ENCODE measurements at regions not wholly inside any gene's neighbourhood (a gene's known extent, or its start where the extent isn't known, plus 50 kb on each side); places are given as distances from the start of the nearest gene placed in this dataset.

DNA sequence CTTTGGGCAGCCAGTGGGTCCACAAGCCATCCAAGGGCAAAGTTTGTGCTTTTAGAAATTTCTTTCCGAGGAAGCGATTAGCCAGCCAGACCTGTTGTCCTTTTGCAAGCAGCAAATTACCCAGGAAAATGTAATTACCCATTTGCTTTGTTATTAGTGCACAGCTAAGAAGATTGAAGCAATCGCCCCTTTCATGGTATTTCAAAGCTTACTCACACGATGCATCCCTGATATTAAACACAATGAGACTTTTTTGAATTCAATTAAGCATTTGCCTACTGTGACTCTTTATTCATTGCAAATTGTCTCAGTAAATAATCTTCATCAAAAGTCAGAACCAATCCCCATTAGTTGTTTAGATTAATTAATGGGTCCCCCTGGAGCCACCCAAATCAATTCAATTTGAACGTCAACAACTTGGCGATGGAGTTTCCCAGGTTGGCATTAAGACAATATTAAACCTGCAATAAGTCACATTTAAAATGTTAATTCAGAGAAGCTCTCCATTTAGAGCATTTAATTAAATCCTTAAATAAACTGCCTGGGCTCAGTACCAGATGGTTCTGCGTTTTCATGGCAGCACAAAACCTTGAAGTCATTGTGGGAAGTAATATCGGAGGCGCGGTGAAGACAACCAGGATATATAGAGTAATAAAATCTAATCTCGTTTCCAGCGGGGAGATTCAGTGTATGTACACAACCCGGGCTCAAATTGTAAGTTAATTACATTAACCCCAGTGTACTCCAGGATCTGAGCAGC, 366.2 kb upstream of the TNRC6C start:
- no peak for DNase-seq

DNA sequence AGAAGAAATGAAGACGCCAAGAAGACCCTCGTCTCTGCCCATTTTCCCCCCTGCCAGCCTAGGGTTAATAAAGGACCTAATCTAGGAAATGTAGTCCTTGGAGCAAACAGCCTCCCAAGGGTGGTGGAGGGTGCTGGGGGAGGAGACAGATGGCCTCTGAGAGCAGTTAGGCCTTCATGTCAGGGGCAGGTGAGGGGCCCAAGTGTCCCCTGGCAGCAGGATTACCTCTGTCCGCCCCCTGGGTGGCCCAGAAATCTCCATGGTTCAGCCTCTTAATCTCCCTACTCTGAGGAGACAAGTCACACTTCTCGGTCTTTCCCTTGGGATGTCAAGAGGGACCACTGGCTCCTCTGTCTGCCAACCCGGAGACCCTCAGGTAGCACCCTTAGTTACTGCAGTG, 365.4 kb upstream of the TNRC6C start:
- no peak for DNase-seq

DNA sequence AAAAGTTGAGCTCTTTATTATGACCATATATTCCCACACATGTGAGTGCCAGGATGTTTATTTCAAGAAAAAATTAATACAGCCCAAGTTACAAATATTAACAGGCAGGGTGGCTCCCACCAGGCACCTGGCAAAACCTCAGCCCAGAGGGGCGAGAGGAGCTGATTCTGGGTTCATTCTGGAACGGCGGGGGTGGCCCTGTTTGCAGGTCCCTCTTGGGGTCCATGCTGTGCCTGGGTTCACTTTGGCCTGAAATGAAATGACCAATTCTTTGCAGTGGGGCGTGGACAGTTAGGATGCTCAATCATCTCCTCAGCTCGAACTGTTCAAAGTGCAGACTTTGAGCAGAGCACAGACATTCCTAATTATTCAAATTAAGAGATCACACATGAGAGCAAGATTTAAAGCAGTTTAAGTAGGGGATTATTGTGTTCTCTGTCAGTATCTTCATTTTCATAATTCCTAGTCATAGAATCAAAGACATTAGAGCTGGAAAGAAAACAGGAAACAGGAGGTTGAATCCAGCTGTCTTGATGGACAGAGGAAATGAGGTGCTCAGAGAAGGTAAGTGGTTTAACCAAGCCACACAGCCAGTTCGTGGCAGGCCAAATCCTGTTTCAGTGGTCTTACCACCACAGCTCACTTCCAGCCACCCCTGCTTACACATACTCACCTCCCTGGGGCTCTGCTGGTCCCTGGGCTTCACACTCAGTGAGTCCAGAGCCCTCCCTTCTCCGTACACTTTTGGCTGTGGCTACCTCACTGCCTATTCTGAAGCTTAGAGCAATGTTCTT, 363.9 kb upstream of the TNRC6C start:
- DNase-seq, result no peak

DNA sequence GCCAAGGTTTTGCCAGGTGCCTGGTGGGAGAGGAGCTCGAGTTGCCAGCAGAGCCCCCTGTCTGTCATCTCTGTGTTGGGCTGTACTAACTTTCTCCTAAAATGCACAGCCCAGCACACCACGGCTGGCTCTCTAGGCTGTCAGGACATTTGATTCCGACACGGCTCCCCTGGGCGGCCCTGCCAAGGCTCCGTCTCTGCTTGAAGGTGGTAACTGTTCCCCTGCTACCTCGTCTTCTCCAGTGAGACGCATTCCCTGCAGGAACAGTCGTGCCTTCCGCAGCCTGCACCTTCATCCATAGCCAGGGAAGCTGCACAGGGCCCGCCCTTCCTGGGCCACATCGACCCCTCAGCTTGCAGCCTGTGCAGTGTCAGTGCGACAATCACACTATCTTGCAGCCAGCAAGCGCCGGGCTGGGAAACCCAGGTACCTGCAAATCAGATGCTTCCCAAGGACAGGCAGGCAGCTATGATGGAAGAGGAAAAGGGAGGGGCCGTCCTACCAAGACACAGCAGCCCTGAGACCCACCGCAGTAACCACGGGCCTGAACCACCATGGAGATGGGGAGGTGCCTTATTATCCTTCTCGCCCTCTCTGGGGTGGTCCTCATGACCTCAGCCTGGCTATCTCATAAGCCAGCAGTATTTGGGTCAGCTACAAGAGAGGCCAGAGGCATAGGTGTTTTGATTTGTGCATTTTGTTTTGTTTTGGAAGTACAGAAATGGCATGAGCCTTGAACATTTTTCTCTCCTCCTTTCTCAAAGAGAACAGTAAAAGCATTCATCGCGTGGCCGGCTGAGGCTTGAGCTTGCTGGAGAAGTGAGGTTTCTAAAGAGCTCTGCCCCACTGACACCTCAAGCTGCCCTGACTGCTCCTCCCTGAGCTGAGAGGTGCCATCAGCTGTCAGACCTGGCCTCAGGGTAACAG, 361.7 kb upstream of the TNRC6C start:
- no peak for DNase-seq

DNA sequence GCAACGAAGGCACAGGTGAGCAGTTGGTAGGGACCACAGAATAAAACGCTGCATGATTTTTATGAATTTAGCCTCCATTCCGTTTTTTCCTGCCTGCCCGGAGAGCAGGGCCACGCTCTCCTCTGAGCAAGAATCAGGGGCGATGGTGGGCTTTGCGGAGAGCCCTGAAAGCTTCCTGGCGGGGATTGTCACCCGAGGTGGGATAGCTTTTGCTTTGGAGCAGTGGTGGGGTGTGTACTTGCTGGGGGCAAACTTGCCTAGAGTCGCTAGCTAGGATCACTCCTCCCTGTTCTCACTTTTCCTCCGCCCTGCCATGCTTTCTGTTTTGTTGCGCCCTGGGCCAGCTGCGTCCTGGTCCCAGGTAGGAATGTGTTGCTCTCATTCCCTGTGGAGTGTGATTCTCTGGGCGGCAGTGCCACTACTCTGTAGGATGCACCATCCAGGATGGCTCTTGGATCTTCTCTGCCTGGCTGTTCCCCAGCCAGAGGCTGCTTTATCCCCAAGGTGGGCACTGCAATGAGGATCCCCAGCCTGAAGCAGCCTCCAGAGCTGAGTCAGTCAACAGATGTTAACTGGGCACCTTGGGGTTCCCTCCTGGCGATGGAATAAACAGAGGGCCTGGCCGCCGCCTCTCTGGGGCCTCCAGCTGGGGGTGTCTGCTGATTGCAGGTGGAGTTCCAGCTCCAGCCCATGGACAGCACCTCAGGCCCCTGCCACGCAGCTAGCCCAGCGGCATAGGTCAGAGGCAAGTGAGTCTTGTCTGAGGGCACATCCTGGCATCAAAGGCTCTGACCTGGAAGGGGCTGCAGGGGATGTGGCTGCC, 360.9 kb upstream of the TNRC6C start:
- no peak for DNase-seq

DNA sequence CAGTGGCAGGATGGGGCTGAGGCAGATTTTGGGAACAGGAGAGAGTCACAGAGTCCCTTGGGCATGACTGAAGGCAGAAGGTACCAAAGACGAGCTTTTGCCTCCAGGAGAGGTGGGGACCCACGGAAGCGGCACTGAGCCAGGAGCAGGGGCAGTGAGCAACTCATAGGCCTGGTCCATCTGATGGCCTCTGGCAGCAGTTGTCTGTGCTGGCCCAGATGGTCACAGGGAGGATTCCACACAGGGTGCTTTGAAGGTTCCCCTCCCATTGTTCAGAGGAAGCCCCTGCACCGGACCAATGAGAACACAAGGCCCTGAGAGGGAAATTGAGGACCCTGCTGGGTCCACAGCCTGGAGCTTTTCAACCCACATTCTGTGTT, 360.3 kb upstream of the TNRC6C start:
- DNase-seq, result no peak

DNA sequence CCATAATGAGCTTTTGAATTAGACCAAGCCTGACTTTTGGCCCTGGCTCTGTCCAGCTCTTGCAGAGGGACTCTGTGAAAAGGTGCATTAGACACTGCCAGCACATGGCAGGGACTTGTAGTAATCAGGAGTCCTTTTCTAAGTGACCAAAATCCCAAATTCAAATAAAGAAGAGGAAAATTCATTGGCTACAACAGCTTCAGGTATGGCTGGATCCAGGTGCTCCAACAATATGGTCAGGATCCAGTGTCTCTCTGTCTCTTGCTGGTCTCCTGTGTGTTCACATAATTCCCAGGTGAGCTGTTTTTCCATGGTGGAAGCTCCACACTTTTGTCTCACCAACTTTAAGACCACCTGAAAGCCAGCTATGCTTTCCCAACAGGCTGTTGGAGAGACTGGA, 358.8 kb upstream of the TNRC6C start:
- DNase-seq, result no peak

DNA sequence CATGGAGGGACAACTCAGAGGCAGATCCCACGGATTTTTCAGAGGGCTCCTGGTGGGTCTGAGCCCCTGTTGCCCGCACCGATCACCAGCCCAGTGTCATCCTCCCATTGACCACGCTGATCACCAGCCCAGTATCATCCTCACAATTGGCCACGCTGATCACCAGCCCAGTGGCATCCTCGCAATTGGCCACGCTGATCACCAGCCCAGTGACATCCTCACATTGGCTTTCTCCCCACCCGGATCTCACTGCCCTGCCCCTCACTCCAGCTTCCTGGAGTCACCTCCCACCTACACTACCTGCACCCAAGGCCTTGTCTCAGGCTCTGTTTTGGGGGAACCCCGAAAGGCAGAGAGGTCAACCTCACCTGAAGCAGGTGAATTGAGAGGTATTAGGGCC, 358.2 kb upstream of the TNRC6C start:
- DNase-seq, result no peak

DNA sequence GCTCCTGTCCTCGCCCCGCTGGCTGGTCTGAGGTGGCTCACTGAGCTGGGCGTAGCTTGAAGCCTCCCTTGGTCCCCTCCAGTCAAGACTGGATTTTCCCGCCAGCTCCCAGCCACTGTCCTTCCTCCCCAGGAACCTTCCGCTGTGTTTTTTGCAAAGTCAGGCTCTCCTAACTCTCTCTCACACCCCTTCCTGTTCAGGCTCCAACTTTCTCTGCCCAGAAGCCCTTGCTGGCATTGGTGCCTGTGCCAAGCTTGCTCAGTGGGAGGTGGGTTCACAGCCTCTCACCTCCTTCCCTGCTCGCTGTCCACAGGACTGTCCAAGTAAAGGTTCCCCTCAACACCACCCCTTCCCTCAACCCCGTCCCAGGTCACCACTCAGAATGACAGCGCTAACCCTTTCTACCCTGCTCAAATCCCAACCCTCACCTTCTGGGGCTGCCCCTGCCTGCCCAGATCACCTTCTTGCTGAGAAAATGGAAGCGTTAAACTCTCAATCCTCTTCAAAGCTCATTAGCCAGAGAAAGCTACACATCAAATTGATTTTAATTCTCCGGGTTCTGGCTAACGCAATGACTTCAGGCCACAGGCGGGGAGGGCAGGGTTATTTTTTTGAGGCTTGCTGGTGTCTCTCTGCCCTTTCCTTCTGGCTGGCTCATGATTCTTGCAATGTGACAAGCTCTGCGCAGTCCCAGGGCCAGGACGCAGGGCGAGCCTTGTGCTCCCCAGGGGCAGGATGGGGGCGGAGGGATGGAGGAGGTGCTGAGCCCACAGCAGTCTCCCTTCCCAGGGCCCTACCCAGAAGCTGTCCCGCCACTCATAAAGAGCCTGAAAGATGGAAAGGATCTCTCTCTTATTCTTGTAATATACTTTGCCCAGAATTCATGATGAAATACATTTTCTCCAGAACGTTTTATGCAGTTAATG, 357.2 kb upstream of the TNRC6C start:
- no peak for DNase-seq

DNA sequence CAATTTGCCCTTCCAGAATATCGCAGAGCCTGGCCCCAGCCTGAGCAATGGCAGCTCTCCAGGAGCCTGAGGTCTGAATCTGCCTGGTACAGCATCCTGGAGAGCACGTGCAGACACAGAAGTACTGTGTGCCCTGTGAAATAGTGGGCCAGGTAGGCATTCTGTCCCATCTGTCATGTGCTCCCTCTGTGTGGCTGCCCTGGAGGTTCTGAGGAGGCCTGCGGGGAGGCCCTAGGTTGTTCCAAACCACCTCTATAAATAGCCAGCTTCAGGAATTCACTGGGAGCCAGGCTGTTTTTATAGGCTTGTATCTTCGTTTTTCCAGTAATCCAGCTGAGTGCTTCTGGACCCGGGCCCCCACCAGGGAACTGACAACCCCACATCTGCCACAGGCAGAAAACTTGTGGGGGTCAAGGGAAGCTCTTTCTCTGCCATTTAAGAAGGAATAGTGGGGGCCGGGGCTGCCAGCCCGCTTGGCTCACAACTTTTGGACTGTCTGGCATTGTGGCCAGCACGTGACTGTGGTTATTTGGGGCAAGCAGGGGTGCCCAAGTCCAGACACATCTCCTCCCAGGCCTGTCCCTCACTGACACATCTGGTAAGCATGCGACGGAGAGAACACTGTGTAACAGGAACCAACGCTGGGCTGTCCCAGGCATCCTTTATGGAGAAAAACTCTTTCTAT, 356.3 kb upstream of the TNRC6C start:
- peak; percentile 35 for DNase-seq

DNA sequence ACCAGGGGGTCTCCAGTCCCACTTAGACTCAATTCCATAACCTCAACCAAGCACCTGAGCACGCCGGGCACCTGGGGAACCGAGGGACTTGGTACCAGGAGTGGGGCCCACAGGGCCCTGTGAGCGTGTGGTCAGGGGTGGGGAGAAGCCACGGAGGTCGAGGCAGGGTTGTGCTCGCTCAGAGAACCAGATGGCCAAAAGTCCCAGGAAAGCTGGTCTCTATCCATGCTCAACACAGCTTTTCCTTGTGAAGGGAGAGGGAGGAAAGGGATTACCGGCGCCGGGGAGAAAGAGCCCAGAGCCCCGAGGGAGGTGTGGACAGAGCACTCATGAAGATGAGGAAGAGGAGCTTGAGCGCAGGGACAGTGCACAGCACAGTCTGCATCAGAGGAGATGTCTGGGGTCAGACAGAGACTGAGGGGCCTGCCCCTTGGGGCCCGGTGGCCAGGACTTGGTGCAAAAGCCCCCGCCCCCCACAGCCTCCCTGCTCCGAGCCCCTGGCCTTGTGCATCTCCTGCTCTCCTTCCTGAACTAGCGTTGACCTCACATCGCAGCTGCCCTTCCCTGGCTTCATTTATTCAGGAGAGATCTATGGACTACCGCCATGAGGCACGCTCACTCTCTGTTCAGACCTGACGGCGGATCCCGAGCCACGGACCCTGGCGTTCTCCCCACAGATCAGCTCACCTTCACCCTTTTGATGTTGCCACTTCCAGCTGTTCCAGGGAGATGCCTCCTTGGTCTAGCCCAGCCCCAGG, 355.4 kb upstream of the TNRC6C start:
- no peak for DNase-seq

DNA sequence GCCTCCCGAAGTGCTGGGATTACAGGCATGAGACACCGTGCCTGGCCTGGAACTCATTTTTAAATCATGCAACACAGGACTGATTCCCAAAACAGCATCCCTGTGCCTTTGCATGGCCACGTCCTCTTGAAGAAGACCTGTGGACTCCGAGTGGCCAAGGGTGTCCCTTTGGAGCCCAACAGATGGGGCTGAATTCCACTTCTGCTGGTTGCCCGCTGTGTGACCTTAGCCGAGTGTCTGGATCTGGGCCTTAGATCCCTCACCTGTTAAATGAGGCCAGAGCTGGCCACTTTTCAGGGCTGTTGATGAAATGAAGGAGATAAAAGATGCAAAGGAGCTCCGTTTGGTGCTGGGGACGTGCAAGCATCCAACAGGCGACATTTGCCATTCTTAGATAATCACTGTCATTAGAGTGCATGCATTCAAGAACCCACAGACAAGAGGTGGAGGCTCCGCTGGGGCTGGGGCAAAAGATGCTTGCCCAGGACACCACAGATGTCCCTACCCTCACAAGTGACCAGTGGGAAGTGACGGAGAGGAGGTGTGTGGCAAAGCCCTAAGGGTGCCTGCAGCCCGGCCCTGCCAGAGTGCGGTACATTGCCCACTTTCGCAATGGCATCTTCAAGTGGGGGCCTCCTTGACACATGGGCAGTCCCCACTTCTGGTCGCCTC, 354.1 kb upstream of the TNRC6C start:
- DNase-seq, result no peak

DNA sequence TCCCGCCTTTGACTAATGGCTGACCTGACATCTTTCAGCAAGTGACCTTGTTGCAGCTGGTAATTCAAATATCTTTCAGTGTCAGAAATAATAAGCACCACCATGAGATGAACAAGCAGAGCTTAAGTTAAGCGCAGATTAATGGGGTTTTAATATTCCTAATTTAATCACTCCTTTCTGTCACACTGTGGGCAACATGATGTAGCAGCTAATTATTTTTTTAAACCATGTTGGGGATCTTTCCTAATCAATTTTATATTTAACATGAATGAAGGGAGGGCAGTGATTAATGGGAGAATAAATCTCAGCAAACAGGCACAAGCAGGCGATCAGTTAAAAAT, 353.6 kb upstream of the TNRC6C start:
- no peak for DNase-seq

DNA sequence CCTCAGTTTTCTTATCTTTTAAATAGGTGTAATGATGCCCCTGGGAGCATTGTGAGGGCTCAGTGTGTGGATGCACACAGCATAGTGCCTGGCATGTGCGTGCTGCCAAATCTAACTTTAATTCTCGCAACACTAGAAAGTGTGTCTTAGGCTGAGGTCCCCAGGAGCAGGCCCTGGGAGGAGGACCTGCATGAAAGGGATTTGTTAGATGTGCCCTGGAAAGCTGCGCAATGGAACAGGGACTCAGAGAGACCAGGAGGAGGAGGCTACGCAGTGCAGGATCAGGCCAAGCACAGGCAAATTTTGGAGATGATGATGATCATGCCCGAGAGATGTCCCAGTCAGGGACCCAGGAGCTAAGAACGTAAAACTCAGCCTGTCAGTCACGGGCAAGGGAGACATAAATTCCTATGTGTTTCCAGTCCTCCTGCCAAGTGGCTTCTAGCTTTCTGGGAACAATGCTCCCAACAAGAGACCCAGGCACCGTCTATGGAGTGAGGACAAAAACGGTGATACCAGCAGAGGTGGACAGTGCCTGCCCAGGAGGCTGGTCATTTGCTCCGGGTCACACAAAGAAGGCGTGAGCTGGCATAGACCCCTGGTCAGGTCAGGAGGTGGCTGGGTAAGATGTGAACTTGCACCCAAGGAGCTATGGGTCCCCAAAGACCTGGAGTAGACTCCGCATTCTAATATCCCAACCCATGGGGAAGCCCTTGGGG, 352.2 kb upstream of the TNRC6C start:
- no peak for DNase-seq

DNA sequence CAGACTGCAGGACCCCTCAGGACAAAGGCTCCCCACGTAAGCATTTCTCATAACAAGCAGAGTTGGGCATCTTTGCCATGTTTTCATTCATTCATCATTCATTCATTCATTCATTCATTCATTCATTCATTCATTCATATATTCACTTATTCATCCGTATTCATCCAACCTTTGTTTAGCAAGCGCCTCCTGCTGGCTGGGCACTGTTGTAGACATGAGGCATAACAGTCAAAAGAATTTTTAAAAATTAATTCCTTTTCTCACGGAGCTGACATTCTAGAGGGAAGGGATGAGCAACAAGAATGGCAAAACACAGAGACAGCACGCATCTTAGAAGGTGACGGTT, 351.7 kb upstream of the TNRC6C start:
- DNase-seq, result no peak

DNA sequence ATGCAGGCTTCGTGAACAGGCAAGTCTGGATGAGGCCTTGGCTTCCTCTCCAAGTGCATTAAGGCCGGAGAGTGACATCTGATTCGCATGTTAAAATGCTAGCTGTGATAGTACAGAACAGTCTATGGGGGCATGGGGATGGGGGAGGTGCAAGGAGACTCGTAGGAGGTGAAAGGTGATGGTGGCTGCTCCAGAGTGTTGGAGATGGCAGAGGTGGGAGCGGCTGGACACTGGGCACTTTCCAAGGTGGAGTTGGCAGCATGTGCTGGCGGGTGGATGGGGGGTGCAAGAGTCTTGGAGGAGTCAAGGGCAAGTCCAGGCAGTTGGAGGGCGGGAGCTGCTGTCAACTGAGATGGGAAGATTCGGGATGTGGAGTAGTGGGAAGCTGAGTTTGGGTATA, 350.9 kb upstream of the TNRC6C start:
- no peak for DNase-seq

DNA sequence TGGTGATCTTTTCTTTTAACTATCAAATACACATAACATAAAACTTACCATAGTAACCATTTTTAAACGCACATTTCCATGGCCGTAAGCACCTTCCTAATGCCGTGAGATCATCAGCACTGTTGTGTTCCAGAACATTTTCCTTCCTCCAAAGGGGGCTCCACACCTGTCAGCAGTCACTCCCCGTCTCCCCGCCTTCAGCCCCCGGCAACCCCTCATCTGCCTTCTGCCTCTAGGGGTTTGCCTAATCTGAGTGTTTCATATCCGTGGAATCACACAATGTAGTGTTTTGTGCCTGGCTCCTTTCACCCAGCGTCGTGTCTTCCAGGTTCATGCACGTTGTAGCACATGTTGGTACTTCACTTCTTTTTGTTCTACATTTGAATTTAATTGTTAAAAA, 350.1 kb upstream of the TNRC6C start:
- no peak for DNase-seq

DNA sequence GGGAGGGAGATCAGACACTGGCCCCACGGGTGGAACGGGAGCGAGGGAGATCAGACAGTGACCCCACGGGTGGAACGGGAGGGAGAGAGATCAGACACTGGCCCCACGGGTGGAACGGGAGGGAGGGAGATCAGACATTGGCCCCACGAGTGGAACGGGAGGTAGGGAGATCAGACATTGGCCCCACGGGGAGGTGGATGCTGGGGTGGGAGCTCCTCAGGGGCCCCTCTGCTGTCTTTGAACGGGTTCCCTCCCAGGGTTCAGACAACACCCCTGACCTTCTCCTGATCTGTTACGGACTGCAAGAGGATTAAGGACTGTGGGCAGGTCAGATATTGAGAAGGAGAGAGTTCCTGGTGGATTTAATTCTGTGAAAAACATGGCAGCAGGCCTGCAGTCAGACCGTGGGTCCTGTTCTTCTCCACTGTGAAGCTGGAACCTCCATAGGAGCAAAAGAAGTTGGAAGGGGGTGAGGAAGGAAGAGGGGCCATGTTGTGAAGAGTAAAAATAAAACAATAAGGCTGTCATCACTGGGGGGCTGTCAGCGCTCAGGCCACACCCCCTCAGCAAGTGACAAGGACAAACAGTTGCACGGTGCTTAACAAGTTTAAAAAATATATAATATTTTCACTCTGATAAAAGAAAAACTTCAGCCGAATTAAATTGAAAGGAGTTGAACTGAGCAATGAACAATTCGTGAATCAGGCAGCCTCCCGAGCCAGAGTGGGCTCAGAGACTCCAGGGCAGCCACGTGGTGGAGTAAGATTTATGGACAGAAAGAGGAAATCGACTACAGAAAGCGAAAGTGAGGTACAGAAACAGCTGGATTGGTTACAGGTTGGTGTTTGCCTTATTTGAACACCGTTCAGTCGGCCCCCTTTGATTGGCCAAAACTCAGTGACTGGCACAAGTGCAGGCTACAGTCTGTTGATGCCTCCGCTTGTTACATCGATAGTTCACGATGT, 348.7 kb upstream of the TNRC6C start:
- DNase-seq, result peak; percentile 36
